ENCODE measurements at regions not wholly inside any gene's neighbourhood (a gene's known extent, or its start where the extent isn't known, plus 50 kb on each side); places are given as distances from the start of the nearest gene placed in this dataset.

GRCh38 chr1:233453433-233454200, 126.1 kb downstream of the MAP3K21 start:
- no peaks in the 10 kb centered on the region for H3K36me3 Mint-ChIP-seq (ENCODE audit: unreplicated experiment)
- H3K4me3 Mint-ChIP-seq (ENCODE audit: unreplicated experiment), result no peak overlapping the region
- no peaks in the 10 kb centered on the region for H3K9me3 Mint-ChIP-seq (ENCODE audit: unreplicated experiment)
- no peak for TF ChIP-seq CTCF (IDR thresholded peaks at IDR 0.05; ENCODE audit: partially characterized antibody, unreplicated experiment)
- no peaks in the 10 kb centered on the region for H3K4me1 Mint-ChIP-seq (ENCODE audit: low read depth, unreplicated experiment)
- H3K27me3 Mint-ChIP-seq (ENCODE audit: unreplicated experiment), result no peaks in the 10 kb centered on the region
- H3K27ac Mint-ChIP-seq (ENCODE audit: unreplicated experiment), result no peak overlapping the region
- DNase-seq, result no peak

GRCh38 chr1:233459470-233459945, 132.0 kb downstream of the MAP3K21 start:
- H3K36me3 Mint-ChIP-seq (ENCODE audit: unreplicated experiment), result no peaks in the 10 kb centered on the region
- H3K4me3 Mint-ChIP-seq (ENCODE audit: unreplicated experiment), result no peak overlapping the region
- DNase-seq, result no peak
- no peak overlapping the region for H3K27ac Mint-ChIP-seq (ENCODE audit: unreplicated experiment)
- H3K4me1 Mint-ChIP-seq (ENCODE audit: low read depth, unreplicated experiment), result no peaks in the 10 kb centered on the region
- H3K27me3 Mint-ChIP-seq (ENCODE audit: unreplicated experiment), result peaks cover 2% of the 10 kb centered on the region
- TF ChIP-seq CTCF (IDR thresholded peaks at IDR 0.05; ENCODE audit: partially characterized antibody, unreplicated experiment), result no peak
- peaks cover 1% of the 10 kb centered on the region for H3K9me3 Mint-ChIP-seq (ENCODE audit: unreplicated experiment)

GRCh38 chr1:233459968-233460367, 132.4 kb downstream of the MAP3K21 start:
- Mint-ChIP-seq H3K4me3 (ENCODE audit: unreplicated experiment) (no peak overlapping the region), H3K27ac (ENCODE audit: unreplicated experiment) (no peak overlapping the region), H3K4me1 (ENCODE audit: low read depth, unreplicated experiment) (no peaks in the 10 kb centered on the region), H3K36me3 (ENCODE audit: unreplicated experiment) (no peaks in the 10 kb centered on the region), H3K27me3 (ENCODE audit: unreplicated experiment) (peaks cover 2% of the 10 kb centered on the region), H3K9me3 (ENCODE audit: unreplicated experiment) (peaks cover 1% of the 10 kb centered on the region)
- no peak for DNase-seq
- no peak for TF ChIP-seq CTCF (IDR thresholded peaks at IDR 0.05; ENCODE audit: partially characterized antibody, unreplicated experiment)

DNA sequence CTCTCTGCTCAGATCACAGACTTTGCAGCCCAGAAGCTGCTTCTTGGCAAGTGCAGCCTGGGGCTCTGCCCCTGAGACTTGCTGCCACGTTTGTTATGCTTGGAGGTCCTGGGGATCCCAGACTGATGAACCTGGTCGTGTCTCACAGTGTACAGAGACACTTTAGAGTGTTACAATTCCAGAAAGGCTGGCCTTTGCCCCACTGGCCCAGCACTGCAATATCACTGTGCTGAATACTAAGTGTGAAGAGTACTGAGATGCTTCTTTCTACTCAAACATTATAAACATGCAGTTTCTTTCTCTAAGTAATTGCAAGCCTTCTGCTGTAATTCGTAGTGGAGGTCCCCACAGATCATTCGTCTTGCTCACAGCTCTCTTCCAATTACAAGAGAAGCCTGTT, 133.2 kb downstream of the MAP3K21 start:
- no peak overlapping the region for H3K4me3 Mint-ChIP-seq (ENCODE audit: unreplicated experiment)
- no peaks in the 10 kb centered on the region for H3K36me3 Mint-ChIP-seq (ENCODE audit: unreplicated experiment)
- no peak for DNase-seq
- no peak for TF ChIP-seq CTCF (IDR thresholded peaks at IDR 0.05; ENCODE audit: partially characterized antibody, unreplicated experiment)
- H3K4me1 Mint-ChIP-seq (ENCODE audit: low read depth, unreplicated experiment), result no peaks in the 10 kb centered on the region
- peaks cover 1% of the 10 kb centered on the region for H3K9me3 Mint-ChIP-seq (ENCODE audit: unreplicated experiment)
- no peak overlapping the region for H3K27ac Mint-ChIP-seq (ENCODE audit: unreplicated experiment)
- H3K27me3 Mint-ChIP-seq (ENCODE audit: unreplicated experiment), result peaks cover 2% of the 10 kb centered on the region

- TF ChIP-seq CTCF (IDR thresholded peaks at IDR 0.05; ENCODE audit: partially characterized antibody, unreplicated experiment), result no peak
- H3K36me3 Mint-ChIP-seq (ENCODE audit: unreplicated experiment), result no peaks in the 10 kb centered on the region
- no peak overlapping the region for H3K27ac Mint-ChIP-seq (ENCODE audit: unreplicated experiment)
- no peaks in the 10 kb centered on the region for H3K4me1 Mint-ChIP-seq (ENCODE audit: low read depth, unreplicated experiment)
- peaks cover 3% of the 10 kb centered on the region for H3K9me3 Mint-ChIP-seq (ENCODE audit: unreplicated experiment)
- H3K27me3 Mint-ChIP-seq (ENCODE audit: unreplicated experiment), result peaks cover 2% of the 10 kb centered on the region
- no peak for DNase-seq
- H3K4me3 Mint-ChIP-seq (ENCODE audit: unreplicated experiment), result no peak overlapping the region
Observed at GRCh38 chr1:233461847-233462246, 134.3 kb downstream of the MAP3K21 start.

Measured in glutamatergic neuron (in vitro differentiated cells).